NCI-H524 (cell line): ENCODE measurements at regions not wholly inside any gene's neighbourhood (a gene's known extent, or its start where the extent isn't known, plus 50 kb on each side); places are given as distances from the start of the nearest gene placed in this dataset.
A peak's percentile ranks its signal among the peaks of the same experiment; 100 is the strongest.

Experiments
- DNase-seq, 2 experiments: peaks; one replicate each; lab custom pipeline; 2025; lab: John Stamatoyannopoulos, UW

DNA sequence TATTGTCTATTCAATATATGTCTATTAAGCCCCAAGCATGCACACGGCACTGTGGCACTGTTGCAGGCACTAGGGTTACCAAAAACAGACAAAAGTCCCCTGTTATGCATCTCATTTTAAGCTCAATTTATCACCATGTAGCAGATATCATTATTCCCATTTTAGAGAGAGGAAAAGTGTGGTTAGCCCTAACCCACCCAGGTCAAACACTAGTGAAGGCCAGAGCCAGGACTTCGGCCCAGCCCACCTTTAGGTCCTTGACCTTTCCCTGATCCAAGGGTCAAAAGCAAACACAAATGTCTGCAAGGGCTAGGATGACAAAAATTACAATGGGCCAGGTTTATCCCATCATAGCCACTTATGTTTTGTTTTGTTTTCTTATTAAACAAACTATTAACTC, 130.3 kb upstream of the NUDT7 start:
- no peak for DNase-seq

DNA sequence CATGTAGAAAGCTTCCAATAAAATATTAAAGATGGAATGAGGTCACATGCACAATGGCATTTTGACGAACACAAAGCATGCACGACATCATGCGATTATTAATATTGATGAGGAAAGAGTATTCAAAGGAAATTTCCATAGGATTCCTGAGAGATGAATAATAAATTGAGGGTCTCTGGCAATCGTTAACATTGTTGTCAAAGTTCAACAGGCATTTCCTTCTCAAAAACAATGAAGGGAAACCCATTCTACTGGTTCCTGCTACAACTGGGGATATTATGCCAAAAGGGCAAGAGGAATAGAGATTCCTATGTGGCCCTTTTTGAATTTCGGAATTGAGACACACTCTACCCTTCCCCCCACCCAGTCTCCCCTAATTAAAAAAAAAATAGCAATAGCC, 128.3 kb upstream of the NUDT7 start:
- no peak for DNase-seq

DNA sequence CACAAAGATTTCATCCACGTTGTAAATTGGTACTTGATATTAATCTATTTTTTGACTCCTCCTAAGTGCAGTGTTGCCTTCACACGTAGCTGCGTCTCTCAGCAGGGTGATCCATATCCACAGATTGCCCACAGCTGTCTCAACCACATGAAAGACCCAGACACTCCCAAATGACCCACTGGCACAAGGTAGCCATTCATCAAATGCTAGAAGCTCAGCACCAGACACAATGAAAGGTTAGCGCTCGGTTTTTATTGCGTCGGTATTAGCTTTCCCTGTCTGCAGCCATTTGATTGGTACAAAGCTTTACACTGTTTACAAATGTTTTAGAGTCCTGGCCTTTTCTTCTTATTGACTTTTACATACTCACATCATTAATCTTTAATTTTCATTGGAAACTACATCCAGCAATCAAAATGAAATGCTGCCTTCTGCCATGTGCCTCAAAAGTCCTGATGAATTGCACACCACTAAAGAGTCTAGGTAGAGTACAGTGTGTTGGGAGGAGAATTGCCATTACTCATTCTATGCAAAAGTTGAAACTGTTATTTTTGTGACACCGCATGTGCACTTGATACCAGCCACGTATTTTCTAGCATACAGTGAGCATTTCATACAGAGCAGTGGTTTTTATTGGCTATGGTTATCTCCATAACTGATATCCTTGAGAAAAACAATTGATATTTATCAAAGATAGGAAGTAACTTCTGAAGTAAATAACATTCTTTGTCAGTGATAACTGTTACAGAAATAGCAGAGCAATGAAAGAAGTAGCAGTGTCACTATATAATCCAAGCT, 127.3 kb upstream of the NUDT7 start:
- DNase-seq = no peak

DNA sequence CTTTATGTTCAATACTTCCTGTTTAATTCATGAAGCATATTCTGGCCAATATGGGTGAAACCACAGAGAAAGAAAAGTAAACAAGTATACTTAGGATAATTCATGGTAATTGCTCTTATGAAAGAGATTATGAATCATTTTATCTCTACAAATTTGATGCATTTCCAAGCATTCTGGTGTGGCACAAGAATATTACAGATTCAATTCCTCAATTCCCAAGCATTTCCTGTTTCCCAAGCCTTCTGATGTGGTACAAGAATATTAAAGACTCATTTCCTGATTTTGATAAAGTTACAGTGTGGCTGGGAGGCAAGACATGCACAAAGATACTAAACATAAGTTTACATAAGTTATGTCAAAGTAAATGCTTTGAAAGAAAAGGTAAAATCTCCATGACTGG, 126.1 kb upstream of the NUDT7 start:
- DNase-seq = no peak

DNA sequence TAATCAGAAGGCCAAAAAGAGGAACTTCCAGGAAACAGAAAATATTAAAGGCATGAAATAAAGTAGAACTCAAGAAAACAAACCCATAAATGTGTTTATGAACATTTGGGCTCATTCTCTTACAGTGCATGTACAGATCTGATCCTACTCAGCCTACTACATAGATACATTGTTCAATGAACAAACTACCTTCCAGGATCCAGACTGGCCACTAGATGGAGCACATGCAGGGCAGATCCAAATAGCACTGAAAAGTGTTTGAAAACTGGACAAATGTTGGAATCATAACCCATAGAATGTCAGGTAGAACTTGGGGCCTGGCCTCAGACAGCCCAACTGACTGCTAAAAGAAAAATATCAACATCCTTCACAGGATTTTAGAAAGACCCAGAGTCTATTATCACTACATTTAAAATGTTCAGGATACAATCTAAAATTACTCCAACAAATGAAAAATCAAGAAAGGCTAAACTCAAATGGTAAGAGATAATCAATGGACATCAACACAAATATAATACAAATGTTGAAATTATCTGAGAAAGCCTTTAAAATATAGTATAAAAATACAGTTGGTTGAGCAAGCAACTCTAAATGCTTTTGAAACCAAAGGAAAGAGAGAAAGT, 122.4 kb upstream of the NUDT7 start:
- DNase-seq = peak; percentile 35 to 65

DNA sequence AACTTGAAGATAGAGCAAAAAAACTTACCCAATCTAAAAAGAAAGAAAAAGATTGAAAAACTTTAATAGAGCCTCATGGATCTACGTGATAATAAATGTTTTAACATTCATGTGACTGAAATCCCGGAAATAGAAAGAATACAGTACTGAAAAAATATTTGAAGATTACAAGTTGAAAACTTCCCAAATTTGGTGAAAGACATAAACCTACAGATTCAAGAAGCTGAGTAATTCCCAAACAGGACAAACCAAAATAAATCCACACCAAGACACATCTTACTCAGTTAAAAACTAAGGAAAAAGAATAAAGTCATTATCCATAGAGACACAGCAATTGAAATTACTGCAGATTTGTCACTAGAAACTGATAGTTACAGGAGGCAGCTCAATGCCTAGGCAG, 121.8 kb upstream of the NUDT7 start:
- DNase-seq = no peak

DNA sequence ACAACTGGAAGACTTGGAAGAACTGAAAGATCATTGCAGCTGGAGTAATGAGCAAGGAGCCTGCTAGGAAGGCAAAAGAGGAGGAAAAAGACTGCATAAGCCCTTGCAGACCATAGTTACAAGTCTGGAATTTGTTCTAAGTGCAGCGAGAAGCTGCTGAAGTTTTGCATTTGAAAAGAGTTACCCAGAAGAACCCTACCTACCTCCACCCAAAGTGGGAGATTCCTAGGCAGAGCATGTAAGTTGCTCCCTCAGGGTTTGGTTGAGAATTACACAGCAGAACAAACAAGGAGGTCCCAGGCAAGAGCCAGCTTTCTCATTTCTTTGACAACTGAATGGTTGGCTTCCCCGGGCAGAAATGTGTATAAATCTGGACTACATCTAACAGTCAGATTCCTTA, 118.7 kb upstream of the NUDT7 start:
- DNase-seq = no peak

DNA sequence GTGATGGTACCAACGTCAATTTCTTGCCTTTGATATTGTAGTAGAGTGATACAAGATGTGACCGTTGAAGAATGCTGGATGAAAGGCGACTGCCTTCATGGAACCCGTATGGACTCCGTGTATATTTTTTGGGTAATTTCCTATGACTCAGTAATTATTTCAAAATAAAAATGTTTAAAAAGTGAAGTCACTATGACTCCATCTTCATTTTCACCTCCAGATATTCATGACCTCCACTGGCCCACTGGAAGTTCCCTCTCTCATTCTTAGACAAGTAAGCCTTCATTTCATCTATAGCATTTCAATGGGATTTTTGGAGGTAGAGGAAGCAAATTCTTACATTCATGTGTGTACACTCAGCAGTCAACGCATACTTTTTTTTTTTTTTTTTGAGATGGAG, 111.8 kb upstream of the NUDT7 start:
- no peak for DNase-seq

DNA sequence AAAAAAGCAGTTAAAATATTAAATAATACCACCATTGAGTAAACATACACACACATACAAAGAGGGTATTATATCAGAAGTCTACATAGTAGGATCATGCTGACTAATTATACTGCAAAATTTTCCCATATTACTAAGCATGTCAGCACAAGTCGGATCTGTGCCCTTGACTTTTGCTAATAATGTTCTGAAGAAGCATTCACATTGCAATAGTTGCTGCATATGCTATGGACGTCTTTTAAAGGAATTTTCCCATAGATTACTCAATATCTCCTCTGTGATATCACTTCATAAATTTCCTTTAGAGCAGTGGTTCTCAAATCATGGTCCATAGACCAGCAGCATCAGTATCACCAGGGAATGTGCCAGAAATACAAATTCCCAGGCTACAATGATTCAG, 110.9 kb upstream of the NUDT7 start:
- DNase-seq = no peak

DNA sequence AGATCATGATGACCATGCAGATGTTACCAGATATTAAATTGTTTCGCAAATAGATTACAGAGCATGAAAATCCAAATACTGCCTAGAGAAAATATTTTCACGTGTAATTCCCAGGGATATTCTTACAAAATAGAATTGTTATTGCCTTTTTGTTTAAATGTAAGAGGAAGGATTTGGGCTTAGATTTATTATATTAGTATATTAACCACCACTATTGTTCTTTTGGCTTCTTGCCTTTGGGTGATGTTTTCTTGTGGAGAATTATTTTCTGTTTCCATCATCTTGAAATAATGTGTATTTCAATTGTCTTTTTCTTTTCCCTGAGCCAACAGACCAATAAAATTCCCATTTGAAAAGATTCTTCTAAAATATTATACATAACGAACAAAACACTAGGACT, 109.7 kb upstream of the NUDT7 start:
- no peak for DNase-seq

DNA sequence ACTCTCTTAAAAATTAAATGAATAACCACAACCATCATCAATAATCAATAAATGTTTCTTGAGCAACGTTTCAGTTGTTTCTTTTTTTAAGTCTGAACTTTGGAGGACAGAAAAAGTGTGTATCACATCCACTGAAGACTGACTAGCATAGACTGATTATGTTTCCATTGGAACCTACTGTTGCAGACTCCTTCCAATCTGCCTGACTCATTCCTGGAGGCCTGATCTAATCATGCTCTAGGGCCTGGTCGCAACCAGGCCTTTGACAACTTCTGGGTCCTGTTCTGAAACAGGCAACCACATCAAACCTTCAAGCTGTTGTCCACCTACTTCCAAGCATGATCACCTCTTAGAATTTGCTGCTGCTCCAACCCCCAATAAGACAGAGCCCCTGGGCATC, 109.2 kb upstream of the NUDT7 start:
- DNase-seq = no peak

DNA sequence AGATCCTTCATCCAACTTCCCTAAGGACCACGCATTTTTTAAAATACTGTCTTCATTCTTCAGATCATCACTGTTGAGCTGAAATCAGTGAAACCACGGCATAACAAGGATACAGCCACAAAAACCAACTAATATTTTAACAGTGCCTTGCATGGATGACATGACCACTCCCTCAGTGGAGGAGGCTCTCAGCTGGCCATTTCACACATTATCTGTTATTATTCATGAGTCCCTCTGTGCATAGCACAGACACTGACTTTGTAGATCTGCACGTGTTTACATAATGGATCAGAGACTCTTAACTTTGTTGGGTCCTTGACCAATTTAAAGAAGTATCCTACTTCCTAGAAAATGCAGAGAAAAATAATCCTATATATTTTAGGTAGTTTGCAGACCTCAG, 104.8 kb upstream of the NUDT7 start:
- no peak for DNase-seq

DNA sequence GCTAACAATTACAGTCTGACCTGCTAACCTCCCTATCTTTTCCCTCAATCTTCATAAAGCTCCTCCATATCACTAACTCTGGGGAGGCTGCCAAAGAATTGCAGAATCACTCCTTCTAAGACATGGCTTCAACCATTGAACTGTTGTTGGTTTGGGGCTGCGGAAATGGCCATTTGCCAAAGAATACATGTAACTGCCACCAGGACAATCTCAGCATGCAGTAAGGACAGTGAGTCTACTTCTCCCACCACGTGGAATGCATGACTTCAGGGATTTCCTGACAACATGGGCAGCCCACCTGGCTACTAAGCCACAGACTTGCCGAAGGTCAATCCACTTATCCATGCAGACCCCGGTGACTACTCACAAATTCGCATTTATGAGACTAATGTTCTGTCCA, 104.3 kb upstream of the NUDT7 start:
- no peak for DNase-seq

DNA sequence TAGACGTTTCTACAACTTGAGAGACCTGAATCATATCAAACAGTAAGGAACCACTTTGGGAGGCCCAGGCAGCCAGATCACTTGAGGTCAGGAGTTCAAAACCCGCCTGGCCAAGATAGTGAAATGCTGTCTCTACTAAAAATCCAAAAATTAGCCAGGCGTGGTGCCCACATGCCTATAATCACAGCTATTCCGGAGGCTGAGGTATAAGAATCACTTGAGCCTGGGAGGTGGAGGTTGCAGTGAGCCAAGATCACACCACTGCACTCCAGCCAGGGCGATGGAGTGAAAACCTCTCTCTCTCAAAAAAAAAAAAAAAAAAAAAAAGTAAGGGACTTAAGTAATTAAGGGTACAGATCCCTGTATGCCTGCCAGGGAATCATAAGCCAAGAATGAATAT, 103.4 kb upstream of the NUDT7 start:
- no peak for DNase-seq

DNA sequence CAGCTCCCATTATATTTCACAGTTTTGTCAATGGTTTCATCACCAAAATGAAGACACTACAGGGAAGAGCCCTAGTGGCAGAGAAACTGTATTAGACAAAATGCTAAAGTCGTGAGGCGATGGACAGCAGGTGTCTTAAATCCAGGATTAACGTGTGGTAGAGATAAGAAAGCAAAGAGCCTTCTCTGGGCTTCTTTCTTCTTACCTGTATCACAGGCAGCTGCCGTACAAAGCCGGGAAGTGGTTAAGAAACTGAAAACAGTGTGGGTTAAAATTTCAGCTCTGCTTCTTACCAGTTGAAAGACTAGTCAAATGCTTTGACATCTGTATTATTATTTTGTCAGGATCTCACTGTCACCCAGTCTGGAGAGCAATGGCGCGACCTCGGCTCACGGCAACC, 98.2 kb upstream of the NUDT7 start:
- peak in 1 of 2 experiments; percentile 26 for DNase-seq

DNA sequence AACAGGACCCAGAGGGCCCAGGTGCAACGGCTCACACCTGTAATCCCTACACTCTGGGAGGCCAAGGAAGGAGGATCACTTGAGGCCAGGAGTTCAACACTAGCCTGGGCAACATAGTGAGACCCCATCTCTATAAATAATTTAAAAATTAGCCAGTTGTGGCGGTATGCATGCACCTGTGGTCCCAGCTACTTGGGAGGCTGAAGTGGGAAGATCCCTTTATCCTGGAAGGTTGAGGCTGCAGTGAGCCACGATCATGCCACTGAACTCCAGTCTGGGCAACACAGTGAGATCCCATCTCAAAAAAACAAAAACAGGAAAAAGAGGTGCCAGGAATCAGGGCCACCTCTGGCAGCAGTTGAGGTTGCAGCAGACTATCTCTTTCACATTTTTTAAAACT, 85.7 kb upstream of the NUDT7 start:
- DNase-seq = no peak

DNA sequence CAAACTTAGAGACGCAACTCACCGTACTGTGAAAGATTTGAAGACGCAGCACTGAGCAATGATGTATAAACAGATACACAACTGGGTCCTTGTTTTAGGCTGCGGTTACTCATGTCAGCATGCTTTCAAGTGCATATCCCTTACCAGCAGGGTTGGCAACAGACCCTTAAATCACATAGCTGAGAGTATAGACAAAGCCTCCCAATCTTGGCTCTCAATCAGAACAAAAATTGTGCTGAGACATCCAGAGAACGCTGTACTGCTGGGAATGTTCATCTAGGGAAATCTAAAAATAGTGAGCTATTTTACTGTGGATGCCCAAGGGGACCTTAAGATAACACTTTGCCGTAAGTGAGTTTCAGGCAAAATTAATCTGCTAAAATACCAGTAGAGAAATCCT, 84.4 kb upstream of the NUDT7 start:
- DNase-seq = no peak

DNA sequence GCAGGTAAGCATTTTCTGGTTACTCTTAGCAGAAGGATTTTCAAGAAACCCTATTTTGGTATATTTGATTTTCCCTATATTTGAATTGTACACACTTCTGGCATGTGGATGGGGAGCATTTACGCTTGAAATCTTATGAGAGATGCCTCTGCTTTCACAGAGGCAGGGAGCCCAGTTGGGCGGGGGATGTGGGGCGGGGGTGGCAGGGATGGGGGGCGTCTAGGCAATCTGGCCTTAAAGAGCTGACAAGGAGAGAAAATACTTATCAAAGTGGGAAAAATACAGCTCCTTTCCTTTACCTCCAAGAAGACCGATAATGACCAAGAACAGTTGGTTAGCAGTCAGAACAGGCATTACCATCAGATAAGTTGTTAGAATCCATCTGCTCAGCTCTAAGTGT, 79.1 kb upstream of the NUDT7 start:
- DNase-seq = no peak

DNA sequence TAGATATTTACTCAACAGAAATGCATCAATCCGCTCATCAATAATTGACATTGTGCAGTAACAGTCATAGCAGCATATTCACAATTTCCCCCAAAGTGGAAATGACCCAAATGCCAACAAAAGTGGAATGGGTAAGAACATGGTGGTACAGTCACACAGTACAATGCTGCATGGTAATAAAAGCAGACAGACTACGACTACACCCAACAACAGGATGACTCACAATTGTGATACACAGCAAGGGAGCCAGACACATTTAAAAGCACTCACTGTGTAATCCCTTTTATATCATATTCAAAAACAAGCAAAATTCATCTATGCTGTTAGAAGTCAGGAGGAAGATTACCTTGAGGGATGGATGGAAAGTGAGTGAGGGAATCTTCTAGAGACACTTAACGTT, 76.5 kb upstream of the NUDT7 start:
- DNase-seq = no peak

DNA sequence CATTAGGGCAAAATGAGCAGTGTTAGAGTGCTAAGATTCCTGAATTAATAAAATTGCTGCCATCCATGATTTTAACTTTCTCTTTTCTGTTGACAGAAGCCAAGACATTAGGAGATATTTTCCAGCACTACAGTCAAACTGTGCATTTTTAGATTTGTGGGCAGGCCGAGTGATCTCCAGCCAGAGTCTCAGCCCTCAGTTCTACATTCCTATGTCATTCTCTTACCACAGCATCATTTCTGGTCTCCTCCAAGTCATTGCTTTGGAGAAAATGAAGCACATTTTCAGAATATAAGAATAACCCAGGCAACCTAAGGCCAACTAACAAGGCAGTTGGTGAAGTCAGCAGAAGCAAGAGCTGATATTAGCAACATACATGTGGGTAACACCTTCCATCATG, 74.6 kb upstream of the NUDT7 start:
- no peak for DNase-seq

DNA sequence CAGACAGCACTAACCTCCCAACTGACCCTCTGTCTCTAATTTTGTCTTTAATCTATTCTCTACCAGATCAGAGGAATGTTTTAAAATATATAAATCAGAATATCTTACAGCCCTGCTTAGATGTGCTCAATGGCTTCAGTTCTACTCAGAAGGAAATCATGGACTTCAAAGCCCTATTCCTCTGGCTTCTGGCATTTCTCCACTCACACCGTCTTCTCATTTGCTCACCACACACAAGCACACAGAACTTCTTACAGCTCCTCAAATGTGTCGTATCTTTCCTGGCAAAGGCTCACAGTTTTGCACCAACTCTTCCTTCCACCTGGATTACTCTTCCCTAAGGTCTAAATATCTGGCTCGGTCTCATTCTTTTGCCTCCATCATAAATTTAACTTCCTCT, 71.6 kb upstream of the NUDT7 start:
- DNase-seq = no peak

DNA sequence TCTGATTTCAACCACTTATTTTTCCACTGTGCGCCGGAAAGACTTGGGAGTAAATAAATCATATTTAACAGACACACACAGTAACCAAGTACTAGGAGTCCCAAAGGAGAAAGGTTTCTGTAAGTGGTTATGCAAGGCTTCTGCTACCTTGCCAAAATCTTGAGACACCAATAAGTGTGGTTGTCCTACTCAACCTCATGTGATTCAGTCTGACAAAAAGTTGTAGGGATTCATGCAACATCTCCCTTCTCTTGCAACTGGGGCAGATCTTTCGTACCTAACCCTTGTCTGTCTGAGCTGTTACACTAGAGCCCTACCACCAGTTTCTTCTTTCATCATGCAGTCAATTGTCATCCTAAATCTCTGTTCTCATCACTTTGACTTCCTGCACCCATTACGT, 69.9 kb upstream of the NUDT7 start:
- no peak for DNase-seq

DNA sequence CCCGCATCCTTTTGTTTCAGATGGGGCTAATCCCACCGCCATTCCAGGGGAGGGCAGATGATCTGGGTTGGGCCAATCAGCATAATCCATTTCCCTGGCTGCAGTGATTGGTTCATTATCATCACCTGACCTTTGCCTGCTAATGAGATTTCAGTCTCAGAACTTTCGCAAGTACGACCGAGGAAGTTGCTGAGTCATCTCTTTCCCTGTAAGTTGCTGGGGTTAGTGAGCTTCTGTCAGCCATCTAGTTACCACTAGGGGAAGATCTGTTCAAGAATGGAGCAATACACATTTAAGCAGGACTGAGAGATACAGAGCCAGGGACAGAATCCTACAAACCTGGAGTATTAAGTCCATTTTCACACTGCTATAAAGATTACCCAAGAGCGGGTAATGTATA, 65.3 kb upstream of the NUDT7 start:
- DNase-seq = no peak

DNA sequence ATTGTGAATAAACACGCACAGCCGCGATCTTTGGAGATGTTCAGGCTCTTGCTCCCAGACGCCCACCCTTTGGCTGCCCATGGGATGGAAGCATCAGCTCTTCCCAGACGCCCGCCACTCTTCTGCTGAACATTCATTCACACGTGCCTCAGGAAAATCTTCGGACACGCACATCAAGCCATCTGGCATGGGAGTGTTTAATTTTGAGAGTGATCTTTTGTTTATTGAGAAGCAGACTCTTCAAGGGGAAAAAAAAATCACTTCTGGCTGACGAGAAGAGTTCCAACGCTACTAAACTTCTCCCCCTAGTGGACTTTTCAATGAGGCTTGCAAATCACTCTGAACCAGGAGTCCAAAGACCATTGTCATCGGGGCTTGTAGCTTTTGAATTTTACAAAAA, 62.0 kb upstream of the NUDT7 start:
- peak; percentile 94 to 96 for DNase-seq
